ENCODE measurements at regions not wholly inside any gene's neighbourhood (a gene's known extent, or its start where the extent isn't known, plus 50 kb on each side); places are given as distances from the start of the nearest gene placed in this dataset.

GRCh38 chr10:131842351-131843088, 58.3 kb upstream of the PPP2R2D start:
- TF ChIP-seq CTCF (conservative IDR thresholded peaks at IDR 0.05) = no peak
- H3K27ac ChIP-seq = no peak overlapping the region

GRCh38 chr10:131843089-131843595, 57.7 kb upstream of the PPP2R2D start:
- TF ChIP-seq CTCF (conservative IDR thresholded peaks at IDR 0.05) = no peak
- no peak overlapping the region for H3K27ac ChIP-seq

- TF ChIP-seq CTCF (conservative IDR thresholded peaks at IDR 0.05) = no peak
Observed at GRCh38 chr10:131843881-131844284, 56.9 kb upstream of the PPP2R2D start.

GRCh38 chr10:131844529-131845084, 56.2 kb upstream of the PPP2R2D start:
- TF ChIP-seq CTCF (conservative IDR thresholded peaks at IDR 0.05) = no peak
- H3K27ac ChIP-seq = no peak overlapping the region

More at GRCh38 chr10:131843881-131844284, 56.9 kb upstream of the PPP2R2D start:
- no peak overlapping the region for H3K27ac ChIP-seq

GRCh38 chr10:131845505-131846239, 55.1 kb upstream of the PPP2R2D start:
- H3K27ac ChIP-seq = no peak overlapping the region
- no peak for TF ChIP-seq CTCF (conservative IDR thresholded peaks at IDR 0.05)

- H3K27ac ChIP-seq = no peak overlapping the region
- no peak for TF ChIP-seq CTCF (conservative IDR thresholded peaks at IDR 0.05)
Observed at GRCh38 chr10:131846240-131847101, 54.3 kb upstream of the PPP2R2D start.

Data from VCaP (cell line).